Tibial nerve (tissue), 4 donors: ENCODE measurements at regions not wholly inside any gene's neighbourhood (a gene's known extent, or its start where the extent isn't known, plus 50 kb on each side); places are given as distances from the start of the nearest gene placed in this dataset.

Experiments
- DNase-seq, 2 donors: peaks; one replicate each; pipeline ENCODE4 v3.0.0-alpha.2; 2019; ENCODE audit warnings: low spot score in 2 of 2
- H3K27ac ChIP-seq, 4 donors: fragments of 200-600 bp; sonication (generic) in 3 of 4; one replicate each; pipeline ENCODE4 v1.5.1; 2017 to 2019; ENCODE audit warnings: mild to moderate bottlenecking in 1 of 4
- H3K27me3 ChIP-seq, 2 donors: fragments of 200-600 bp; sonication (generic) in 1 of 2; one replicate each; pipeline versions ENCODE4 v1.5.1 to v1.6.0; 2017 to 2019
- H3K36me3 ChIP-seq, 3 donors: fragments of 200-600 bp; sonication (generic); one replicate each; pipeline ENCODE4 v1.5.1; 2018 to 2019
- H3K4me1 ChIP-seq, 4 donors: fragments of 200-600 bp; sonication (generic) in 3 of 4; one replicate each; pipeline ENCODE4 v1.5.1; 2017 to 2019
- H3K4me3 ChIP-seq, 4 donors: fragments of 200-600 bp; sonication (generic) in 3 of 4; one replicate each; pipeline ENCODE4 v1.5.1; 2017 to 2019; ENCODE audit warnings: mild to moderate bottlenecking in 1 of 4, moderate library complexity in 1 of 4
- H3K9me3 ChIP-seq, 4 donors: fragments of 200-600 bp; sonication (generic) in 3 of 4; one replicate each; pipeline ENCODE4 v1.5.1; 2017 to 2019
- CTCF ChIP-seq, 5 experiments: fragments of 200-600 bp in 3 of 5; fragments of 450-650 bp in 2 of 5; sonication (generic) in 3 of 5; IDR thresholded peaks; one replicate each; pipeline ENCODE4 v1.5.1; 2016 to 2019; ENCODE audit warnings: antibody characterized with exemption in 5 of 5, mild to moderate bottlenecking in 3 of 5, moderate library complexity in 2 of 5
- EP300 ChIP-seq, 2 donors: sonication (generic); formaldehyde crosslinking; IDR thresholded peaks; one replicate each; pipeline ENCODE4 v1.6.1; 2017; ENCODE audit warnings: antibody characterized with exemption in 2 of 2, mild to moderate bottlenecking in 1 of 2
- POLR2A ChIP-seq, 2 donors: fragments of 450-650 bp; IDR thresholded peaks; one replicate each; pipeline ENCODE4 v1.6.1; 2017; ENCODE audit warnings: antibody characterized with exemption in 2 of 2, mild to moderate bottlenecking in 2 of 2, moderate library complexity in 2 of 2
- WGBS, 2 donors: methylation state at CpG; one replicate each; pipeline ENCODE4 v1.1.5; 2018; 5-methylcytosine and 5-hydroxymethylcytosine counted together

GRCh38 chr7:33778195-33778594 lies 127.1 kb upstream of the BMPER start:
- 71 to 76% methylated on average over 2 of the region's 2 CpGs for WGBS, 2 donors
- TF ChIP-seq POLR2A (IDR thresholded peaks at IDR 0.05) (no peak), CTCF (IDR thresholded peaks at IDR 0.05) (no peak), EP300 (IDR thresholded peaks at IDR 0.05) (no peak)
- H3K36me3 ChIP-seq: peaks cover 0 to 16% (median 0%) of the 10 kb centered on the region in 3 donors
- H3K4me3 ChIP-seq: no peak overlapping the region
- H3K4me1 ChIP-seq: peaks cover 0 to 36% (median 8%) of the 10 kb centered on the region in 4 donors
- H3K27me3 ChIP-seq: no peaks in the 10 kb centered on the region
- H3K27ac ChIP-seq: no peak overlapping the region
- no peak for DNase-seq
- peaks cover 0 to 8% (median 0%) of the 10 kb centered on the region in 4 donors for H3K9me3 ChIP-seq

- no peak overlapping the region for H3K27ac ChIP-seq
- DNase-seq: no peak
- H3K27me3 ChIP-seq: no peaks in the 10 kb centered on the region
- H3K9me3 ChIP-seq: peaks cover 0 to 8% (median 0%) of the 10 kb centered on the region in 4 donors
- 71 to 72% methylated on average over 5 of the region's 5 CpGs for WGBS, 2 donors
- H3K4me3 ChIP-seq: no peak overlapping the region
- TF ChIP-seq EP300 (IDR thresholded peaks at IDR 0.05) (no peak), POLR2A (IDR thresholded peaks at IDR 0.05) (no peak), CTCF (IDR thresholded peaks at IDR 0.05) (no peak)
- peaks cover 0 to 16% (median 0%) of the 10 kb centered on the region in 3 donors for H3K36me3 ChIP-seq
- H3K4me1 ChIP-seq: peaks cover 0 to 34% (median 7%) of the 10 kb centered on the region in 4 donors
Observed at GRCh38 chr7:33779216-33779615, 126.1 kb upstream of the BMPER start.

- 62 to 66% methylated on average over 3 of the region's 3 CpGs for WGBS, 2 donors
- no peak for DNase-seq
- Histone ChIP-seq H3K27ac (peak overlapping the region in 3 of 4 donors; percentile 13 to 74 (median 24)), H3K27me3 (no peaks in the 10 kb centered on the region), H3K4me3 (no peak overlapping the region), H3K36me3 (peaks cover 0 to 16% (median 0%) of the 10 kb centered on the region in 3 donors), H3K9me3 (peaks cover 0 to 8% (median 0%) of the 10 kb centered on the region in 4 donors), H3K4me1 (peaks cover 0 to 17% (median 0%) of the 10 kb centered on the region in 4 donors)
- TF ChIP-seq EP300 (IDR thresholded peaks at IDR 0.05): no peak
- no peak for TF ChIP-seq CTCF (IDR thresholded peaks at IDR 0.05)
- no peak for TF ChIP-seq POLR2A (IDR thresholded peaks at IDR 0.05)
Observed at GRCh38 chr7:33781167-33781566, 124.2 kb upstream of the BMPER start.

GRCh38 chr7:33781796-33782195 lies 123.5 kb upstream of the BMPER start:
- WGBS, 2 donors: 68 to 76% methylated on average over 3 of the region's 3 CpGs
- Histone ChIP-seq H3K9me3 (peaks cover 0 to 8% (median 0%) of the 10 kb centered on the region in 4 donors), H3K4me1 (peaks cover 0 to 17% (median 0%) of the 10 kb centered on the region in 4 donors), H3K4me3 (no peak overlapping the region), H3K27ac (peak overlapping the region in 3 of 4 donors; percentile 13 to 74 (median 18)), H3K27me3 (no peaks in the 10 kb centered on the region), H3K36me3 (peaks cover 0 to 16% (median 0%) of the 10 kb centered on the region in 3 donors)
- TF ChIP-seq EP300 (IDR thresholded peaks at IDR 0.05) (peak in 1 of 2 donors; percentile 68), CTCF (IDR thresholded peaks at IDR 0.05) (no peak)
- DNase-seq: no peak

GRCh38 chr7:33784000-33784399 lies 121.3 kb upstream of the BMPER start:
- H3K36me3 ChIP-seq: peaks cover 0 to 16% (median 0%) of the 10 kb centered on the region in 3 donors
- DNase-seq: no peak
- TF ChIP-seq CTCF (IDR thresholded peaks at IDR 0.05): no peak
- TF ChIP-seq POLR2A (IDR thresholded peaks at IDR 0.05): no peak
- TF ChIP-seq EP300 (IDR thresholded peaks at IDR 0.05): no peak
- WGBS, 2 donors: 93 to 96% methylated on average over 2 of the region's 2 CpGs
- H3K27me3 ChIP-seq: no peaks in the 10 kb centered on the region
- peaks cover 0 to 17% (median 0%) of the 10 kb centered on the region in 4 donors for H3K4me1 ChIP-seq
- no peak overlapping the region for H3K27ac ChIP-seq
- H3K9me3 ChIP-seq: peaks cover 0 to 8% (median 0%) of the 10 kb centered on the region in 4 donors
- H3K4me3 ChIP-seq: no peak overlapping the region
